ENCODE measurements at regions not wholly inside any gene's neighbourhood (a gene's known extent, or its start where the extent isn't known, plus 50 kb on each side); places are given as distances from the start of the nearest gene placed in this dataset.
"Not testable (repeated sequence)": the region's sequence is repeated elsewhere in the genome, so short reads cannot be mapped to it uniquely, and the experiment has no call there.

DNA sequence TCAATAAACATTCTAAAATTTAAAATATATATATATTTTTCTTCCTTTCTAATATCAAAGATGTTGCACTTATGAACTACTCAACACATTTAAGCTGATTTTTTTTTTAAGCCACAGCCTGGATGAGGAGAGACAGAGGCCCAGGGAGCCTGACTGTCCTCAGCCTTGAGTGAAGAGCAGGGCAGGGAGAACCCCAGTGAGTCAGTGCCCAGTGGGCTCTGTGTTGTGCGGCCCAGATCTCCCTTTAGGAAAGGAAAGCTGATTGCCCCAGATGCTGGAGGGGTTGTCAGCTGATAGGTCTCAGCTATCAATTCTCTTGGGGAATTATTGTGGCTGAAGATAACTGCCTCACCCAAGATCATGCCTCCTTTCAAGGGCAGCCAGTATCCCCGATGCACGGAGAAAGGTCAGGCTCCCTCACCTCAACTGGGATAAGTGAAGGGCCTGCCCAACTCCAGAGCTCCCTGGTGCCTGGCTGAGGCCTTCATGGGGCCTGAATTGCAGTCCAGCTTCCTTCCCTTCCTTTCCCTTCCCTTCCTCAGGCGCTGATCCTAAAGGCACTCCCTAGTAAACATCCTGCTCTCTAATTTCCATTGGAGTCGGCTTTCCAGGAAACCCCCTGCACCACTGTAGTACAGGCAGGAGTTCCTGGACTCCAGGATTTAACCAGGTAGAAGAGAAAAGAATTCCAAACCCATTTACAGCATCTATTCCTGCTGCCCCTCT lies 106.9 kb upstream of the ATL2 start:
- DNase-seq (ENCODE audit: low spot score) = no peak

DNA sequence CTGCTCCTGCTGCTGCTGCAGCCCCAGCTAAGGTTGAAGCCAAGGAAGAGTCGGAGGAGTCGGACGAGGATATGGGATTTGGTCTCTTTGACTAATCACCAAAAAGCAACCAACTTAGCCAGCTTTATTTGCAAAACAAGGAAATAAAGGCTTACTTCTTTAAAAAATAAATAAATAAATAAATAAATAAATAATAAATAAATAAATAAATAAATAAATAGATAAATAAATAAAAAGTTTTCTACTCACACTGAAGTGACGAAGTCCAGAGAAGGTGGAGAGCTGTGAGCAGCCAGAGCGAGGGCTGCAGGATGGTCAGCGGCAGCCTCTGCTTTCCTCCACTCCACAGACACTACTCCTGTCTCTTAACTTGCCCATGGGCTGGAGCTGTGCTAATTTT lies 105.6 kb upstream of the ATL2 start:
- DNase-seq (ENCODE audit: low spot score) = not testable (repeated sequence)

DNA sequence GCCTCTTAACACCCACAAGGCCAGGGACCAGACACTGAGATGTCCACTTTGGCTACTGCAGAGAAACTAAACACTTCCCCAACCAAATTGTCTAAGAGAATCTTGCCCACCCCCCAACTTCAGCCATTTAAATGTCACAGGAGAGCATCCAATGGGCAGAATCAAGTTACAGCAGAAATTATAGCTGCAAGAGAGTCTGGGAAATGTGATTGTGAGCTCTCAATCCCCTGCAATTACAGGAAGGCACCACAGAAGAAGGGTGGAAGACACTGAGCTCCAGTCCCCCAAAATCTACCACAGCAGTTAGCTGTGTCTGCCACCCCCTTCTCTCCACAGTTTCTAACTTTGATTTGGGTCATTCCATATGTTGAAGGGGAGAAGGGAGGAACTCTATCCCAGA lies 103.5 kb upstream of the ATL2 start:
- DNase-seq (ENCODE audit: low spot score) = no peak

DNA sequence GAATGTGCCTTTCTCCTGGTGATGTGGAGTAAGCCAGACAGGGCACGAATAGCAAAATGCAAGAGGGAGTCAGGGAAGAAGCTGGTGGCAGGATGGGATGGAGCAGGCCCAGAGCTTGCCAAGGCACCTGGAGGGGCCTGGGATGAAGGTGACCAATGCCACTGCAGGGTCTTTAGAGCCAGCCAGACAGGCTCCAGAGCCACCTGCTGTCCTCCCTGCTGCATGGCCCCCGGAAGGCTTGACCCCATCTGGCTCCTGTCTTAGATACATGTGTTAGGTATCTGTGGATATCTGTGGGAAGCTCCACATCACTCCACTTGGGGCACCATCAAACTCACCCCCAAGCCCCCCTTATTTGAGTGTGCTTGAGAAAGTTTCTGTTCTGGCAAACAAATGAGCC lies 99.9 kb upstream of the ATL2 start:
- no peak for DNase-seq (ENCODE audit: low spot score)

DNA sequence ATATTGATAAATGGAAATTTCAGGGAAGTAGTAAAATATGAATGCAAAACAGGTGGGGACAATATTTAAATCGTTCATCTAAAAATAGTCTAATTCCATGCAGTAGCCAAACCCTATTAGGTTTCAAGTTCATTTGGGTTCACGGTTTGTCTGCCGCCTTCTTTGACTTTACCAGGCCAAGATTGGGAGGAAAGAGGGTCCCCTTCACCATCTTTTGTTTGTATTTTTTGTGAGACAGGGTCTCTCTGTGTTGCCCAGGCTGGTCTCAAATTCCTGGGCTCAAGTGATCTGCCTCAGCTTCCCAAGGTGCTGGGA lies 98.5 kb upstream of the ATL2 start:
- no peak for DNase-seq (ENCODE audit: low spot score)

DNA sequence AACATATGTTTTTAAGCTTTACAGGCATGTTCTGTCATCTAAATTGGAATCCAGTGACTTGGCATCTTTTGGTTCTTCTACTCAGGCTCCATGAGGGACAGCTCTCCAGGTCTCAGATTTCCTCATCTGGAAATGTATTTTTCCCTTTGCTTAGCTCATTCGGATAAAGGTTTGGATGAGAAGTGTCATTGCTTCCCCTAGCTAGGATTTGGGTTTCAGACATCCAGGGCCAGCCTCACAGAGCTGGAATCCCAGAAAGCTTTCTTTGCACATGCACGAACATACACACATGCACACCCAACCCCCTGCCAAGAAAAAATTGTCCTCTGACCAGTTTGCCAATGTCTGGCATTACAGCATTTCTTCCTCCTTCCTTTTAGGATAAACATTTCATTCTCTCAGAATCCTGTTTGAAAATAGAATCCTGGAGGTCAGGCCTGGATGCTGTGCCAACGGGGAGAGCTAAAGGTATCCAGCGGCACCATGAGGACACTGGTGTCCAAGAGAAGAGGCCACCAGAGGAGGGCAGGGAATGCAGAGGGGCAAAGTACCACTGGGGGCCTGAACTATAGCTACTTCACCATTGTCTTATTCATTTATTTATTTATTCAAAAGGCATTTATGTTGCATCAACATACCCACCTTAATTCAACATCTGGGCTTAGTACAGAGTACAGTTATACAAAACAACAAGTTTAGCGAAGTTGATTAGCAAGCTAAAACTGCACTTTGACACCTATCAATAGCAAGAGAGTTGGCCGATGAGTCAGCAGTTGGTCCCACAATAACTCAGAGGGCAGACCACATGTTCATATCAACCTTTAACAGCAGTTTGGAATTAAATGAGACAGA lies 97.9 kb upstream of the ATL2 start:
- no peak for DNase-seq (ENCODE audit: low spot score)

DNA sequence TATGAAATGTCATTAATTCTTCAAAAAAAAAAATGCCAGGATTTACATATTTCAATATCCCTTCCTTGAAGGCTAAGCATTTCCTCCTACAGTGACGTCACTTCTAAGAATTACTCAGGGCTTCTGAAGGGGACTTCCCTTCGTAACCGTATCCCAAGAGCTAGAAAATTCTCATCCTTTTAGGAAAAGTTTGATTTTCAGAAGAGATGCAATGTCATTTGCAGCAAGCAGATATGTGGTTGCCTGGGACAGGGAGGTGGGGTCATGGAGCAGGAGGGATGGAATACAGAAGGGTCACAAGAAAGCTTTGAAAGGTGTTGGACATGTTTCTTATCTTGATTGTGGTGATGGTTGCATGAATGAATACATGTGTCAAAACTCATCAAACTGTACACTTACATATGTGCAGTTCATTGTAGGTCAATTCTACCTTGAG lies 97.0 kb upstream of the ATL2 start:
- DNase-seq (ENCODE audit: low spot score) = no peak

DNA sequence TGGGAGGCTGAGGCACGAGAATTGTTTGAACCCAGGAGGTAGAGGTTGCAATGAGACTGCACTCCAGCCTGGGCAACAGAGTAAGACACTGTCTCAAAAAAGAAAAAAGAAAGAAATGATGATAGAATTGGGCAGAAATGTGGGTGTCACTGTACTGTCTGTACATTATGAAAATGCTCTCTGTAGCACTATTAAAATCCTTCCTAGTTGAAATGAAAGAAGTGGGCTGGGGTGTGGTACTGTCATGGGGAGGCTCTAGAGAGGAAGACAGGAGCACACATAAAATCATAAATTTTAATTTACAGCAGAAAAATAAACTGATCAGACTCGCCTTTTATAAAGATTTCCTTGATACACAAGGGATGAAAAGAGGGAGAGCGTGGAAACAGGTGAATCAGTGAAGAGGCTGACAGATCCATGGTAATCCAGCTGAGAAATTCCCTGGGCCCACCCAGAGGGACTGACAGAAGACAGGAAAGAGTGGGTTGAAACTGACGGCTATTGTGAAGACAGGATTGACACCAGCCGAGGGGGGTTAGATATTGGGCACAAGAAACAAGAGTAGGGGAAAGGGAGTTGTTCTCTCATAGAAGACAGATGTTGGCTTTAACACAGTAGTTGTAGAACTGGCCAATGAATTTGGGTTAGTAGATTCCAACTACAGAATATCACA lies 96.4 kb upstream of the ATL2 start:
- no peak for DNase-seq (ENCODE audit: low spot score)

DNA sequence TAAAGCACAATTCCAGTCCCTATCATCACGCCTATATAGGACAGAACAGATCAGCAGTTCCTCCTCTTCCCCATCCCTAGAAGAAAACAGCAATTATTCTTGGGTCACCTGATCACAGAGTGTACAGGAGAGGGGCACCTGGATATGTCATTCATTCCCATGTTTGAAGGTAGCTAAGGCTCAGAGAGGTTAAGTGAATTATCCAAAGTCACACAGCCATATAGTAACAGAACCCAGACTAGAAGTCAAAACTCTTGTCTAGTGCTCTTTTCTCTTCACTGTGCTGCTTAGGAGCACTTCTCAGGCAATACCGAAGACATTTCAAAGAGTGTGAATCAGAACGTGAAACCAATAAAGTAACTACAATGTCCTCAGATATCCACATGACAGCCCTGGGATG lies 93.0 kb upstream of the ATL2 start:
- no peak for DNase-seq (ENCODE audit: low spot score)

DNA sequence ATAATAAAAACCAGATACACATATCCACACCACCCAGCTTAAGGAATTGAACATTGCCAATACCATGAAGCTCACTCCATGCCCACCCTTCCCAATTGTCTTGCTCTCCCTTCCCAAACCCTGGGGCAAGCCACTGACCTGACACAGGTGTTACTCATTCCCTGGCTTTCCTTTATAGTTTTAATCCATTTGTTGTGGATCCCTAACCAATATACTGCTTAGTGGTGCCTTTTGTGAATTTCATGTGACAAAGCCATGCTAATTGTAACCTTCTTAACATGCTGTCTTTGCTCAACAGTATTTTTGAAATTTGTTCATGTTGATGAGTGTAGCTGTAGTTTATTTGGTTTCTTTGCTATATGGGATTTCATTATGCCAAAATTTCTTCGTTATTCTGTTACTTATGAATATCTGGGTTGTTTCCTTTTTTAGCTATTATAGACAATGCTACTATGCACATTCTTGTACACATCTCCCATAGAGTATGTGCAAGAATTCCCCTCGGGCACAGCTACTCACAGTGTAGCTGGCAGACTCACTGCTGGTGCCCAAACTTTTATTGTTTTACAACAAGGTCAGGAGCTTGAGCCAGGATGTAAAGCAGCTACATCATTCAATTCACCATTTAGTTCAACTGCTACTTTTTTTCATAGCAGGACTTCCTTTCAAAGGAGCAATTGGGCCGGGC lies 90.8 kb upstream of the ATL2 start:
- no peak for DNase-seq (ENCODE audit: low spot score)

DNA sequence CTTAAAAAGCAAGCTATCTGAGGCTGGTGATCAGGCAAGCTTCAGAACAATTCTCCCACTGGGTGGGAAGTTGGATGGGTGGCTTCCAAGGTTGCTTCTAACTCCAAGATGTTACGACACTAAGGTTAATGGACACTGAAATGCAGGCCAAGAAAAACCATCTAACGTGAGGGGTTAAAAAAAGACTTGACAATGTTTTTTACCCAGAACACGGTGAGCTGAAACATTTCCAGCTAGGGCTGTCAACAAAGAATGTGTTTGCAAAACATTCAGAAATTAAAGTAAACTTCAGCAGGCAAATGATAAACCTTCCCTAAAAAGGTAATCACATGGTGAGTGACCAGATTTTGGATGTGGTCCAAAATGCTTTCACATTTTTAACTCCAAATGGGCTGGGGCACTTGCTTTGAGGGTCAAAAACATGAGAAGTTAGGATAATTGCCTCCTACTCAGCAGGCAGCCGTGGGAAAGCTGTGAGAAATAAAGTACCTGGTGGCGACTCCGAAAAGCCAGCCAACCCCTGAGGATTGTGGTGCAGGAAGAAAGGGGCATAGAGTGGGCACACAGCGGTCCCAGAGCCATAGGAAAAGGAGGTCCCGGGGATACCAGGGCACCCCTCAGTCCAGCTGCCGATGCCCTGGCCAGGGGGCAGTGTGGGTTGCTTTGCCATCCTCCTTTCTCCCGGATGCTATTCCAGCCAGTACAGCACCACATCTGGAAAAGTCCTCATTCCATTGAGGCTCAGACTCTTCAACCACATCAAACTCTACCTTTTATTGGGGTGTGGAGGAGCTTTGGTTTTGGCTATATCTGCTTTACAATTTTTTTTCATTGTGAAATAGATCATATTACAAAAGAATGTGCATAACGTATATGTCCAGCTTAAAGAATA lies 90.0 kb upstream of the ATL2 start:
- DNase-seq (ENCODE audit: low spot score) = no peak

DNA sequence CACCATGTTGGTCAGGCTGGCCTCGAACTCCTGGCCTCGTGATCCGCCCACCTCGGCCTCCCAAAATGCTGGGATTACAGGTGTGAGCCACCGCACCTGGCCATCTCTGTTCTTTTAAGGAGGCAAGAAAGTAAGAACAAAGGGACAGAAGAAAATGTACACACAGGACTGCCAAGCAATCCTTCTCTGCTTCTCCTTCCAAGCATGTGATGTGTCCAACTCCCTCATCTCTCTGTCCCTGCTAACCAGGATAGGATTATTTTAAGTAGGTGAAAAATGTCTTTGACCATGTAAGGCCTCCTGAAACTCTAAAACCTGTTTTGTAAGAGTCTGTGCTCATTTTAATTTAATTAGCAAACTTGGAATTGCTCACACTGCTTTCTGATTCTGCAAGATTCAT lies 89.3 kb upstream of the ATL2 start:
- DNase-seq (ENCODE audit: low spot score) = no peak

DNA sequence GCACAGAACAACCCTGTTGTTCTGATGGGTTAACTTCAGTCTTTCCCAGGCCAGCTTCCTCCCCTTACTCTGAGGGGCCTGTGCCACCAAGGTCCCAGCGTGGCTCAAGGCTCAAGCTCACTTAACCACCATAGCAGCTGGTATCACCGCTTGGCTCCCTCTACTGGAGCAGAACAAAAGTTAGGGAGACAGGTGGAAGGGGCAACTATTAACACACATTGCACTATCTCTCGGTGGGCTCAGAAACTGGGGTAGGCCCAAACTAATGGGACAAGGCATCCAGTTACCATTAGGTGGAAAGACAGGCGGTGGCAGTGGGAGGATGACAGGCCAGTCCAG lies 88.7 kb upstream of the ATL2 start:
- peak; percentile 33 for DNase-seq (ENCODE audit: low spot score)

DNA sequence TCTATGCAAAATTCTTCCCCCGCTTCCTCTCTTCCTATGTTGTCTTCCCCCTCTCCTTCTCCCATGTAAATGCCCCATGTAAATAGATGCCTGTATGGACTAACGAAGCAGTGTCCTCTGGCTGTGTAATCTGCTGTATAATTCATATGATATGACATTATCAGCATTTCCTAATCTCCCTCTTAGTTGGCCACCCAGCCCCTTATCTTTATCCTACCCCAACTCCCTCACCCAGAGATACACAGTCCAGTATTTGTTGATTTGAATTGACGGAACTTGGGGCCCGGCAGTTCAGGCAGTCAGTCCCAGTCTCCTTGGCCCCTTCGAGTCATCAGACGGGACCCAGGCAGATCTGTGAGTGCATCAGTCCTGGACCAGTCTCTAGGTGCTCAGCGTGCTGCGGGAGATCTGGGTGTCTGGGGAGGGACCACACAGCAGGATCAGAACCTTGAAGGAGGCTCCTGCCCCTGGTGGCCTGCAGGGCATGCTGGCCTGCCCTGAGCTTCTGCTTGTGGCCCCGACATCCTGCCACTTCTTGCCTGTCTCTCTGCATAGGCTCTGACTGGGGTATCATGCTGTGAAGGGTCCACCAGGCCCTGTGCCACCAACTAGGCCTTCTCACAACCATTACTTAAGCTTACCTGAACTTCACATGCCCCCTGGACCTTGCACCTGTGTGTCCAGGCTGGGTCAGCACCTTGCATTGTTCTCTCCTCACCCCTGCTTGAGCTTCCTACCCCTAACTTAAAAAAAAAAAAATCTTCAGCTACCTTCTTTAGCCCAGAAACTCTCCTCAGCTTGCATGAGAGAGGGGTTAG lies 88.1 kb upstream of the ATL2 start:
- DNase-seq (ENCODE audit: low spot score) = no peak

DNA sequence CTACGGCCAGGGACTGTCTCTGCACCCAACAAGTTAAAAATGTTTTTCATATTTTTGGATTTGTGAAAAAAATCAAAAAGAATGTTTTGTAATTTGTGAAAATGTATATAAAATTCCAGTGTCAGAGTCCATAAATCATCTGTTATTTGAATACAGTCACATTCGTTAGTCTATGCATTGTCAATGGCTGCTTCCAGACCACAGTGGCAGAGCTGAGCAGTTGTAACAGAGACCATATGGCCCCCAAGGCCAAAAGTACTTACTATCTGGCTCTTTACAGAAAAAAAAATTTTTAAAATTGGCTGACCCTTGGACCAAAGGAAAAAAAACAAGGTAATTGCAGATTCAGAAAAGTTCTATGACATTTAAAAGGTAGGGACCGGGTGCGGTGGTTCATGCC lies 86.7 kb upstream of the ATL2 start:
- no peak for DNase-seq (ENCODE audit: low spot score)

DNA sequence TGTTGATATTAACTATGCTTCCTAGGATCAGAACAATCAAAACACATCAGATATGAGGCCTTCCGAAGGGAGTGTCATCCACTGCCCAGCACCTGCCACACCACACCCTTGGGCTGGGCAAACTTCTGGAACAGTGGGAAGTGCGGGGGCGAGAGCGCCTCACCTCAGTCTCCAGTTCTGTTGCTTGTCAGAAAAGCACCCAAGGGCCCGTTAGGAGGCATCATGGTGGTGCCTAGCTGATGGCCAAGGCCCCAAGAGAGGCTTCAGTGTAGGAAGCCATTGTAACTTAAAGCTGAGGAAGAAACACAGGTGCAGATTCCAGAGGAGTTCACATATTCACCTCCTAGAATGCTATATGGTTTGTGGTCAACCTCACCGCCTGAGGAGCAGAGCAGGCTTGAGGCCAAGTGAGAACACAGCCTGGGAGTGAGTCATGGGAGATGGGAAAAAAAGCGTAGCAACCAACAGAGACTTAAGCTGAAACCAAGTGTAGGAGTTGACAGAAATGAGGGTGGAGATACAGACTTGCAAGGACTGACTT lies 85.1 kb upstream of the ATL2 start:
- peak; percentile 22 for DNase-seq (ENCODE audit: low spot score)

DNA sequence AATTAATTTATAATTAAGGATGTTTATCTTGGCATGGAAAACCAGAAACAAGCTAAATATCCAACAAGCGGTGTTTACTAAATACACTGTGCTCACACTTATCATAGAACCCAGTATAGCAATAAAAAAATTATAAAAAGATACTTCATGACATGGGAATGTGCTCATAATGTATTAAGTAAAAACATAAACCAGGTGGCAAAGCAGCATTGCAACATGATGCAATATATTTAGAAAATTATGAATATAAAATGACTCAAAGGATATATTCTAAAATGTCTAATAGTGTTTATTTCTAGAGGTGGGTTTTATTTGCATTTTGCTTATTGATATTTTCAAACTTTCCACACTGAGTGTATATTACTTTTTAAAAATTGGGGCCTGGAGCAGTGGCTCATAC lies 84.4 kb upstream of the ATL2 start:
- no peak for DNase-seq (ENCODE audit: low spot score)

DNA sequence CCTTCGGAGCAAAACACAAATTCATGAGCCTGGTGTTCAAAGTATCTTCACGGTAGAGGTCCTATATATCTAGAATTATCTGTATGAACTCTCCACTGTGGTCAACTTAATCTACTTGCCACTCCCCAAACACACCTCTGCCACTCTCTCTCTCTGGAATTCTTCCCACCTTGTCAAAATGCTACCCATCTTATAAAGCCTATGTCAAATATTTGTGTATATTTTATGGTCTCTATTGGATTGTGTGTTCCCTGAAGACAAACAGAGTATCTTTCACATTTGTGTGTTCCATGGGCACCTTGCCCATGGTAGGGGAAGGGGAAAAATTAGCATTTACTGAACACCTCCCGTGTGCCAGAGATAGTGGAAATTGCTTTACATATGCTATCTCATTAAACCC lies 83.2 kb upstream of the ATL2 start:
- DNase-seq (ENCODE audit: low spot score) = no peak

DNA sequence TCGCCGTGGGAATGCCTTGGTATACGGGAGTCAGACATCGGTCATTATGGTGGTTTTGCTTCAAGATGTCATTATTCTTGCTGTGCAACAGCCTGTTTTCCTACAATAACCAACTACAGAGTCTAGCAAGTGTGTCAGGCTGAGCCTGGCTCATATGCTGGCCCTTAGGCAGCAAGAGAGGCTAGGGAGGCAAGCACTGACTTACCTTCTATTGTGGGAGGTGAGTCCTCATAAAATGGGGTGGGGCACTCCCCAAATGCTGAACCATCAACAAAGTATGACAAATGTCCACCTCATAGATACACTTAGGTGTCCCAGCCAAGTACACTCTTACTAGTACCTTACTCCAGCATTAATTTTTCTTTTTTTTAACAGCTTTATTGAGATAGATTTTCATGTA lies 77.0 kb upstream of the ATL2 start:
- no peak for DNase-seq (ENCODE audit: low spot score)

DNA sequence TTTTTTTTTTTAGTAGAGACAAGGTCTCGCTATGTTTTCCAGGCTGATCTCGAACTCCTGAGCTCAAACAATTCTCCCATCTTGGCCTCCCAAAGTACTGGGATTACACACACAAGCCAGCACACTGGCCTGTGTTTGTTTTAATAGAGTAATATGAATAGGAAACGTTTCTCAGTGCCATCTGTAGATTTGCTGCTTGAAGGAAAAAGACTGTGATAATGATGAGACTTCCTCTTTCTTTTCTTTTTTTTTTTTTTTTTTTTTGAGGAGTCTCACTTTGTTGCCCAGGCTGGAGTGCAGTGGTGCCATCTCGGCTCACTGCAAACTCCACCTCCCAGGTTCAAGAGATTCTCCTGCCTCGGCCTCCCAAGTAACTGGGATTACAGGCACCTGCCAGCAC lies 74.7 kb upstream of the ATL2 start:
- not testable (repeated sequence) for DNase-seq (ENCODE audit: low spot score)

DNA sequence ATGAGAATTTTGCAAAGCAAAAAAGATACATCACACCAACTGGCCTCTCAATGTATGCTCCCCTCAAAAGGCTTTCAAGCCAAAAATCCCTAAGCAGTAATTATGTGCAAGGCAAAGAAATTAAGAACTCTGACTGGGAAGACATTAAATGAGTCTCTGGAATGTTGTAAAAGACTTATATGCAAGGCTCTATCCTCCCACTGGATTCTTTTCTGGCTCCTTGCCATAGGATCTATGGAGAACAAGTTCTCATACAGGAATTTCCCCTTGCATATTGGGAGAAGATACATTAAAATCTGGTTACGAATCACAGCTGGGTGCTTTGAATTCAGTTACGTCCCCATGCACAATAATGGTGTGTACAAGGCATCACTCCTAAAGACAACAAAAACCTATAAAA lies 73.4 kb upstream of the ATL2 start:
- no peak for DNase-seq (ENCODE audit: low spot score)

All from Ammon's horn (tissue), 1 donor.